HG03108 (cell line): ENCODE measurements at regions not wholly inside any gene's neighbourhood (a gene's known extent, or its start where the extent isn't known, plus 50 kb on each side); places are given as distances from the start of the nearest gene placed in this dataset.
"Not testable (repeated sequence)": the region's sequence is repeated elsewhere in the genome, so short reads cannot be mapped to it uniquely, and the experiment has no call there.

Experiments used
- ATAC-seq: cut with Tn5 transposase; IDR thresholded peaks from one replicate; pipeline ENCODE4 v1.9.1; 2021; ENCODE audit warnings: moderate library complexity; ENCODE audit not compliant: unreplicated experiment

DNA sequence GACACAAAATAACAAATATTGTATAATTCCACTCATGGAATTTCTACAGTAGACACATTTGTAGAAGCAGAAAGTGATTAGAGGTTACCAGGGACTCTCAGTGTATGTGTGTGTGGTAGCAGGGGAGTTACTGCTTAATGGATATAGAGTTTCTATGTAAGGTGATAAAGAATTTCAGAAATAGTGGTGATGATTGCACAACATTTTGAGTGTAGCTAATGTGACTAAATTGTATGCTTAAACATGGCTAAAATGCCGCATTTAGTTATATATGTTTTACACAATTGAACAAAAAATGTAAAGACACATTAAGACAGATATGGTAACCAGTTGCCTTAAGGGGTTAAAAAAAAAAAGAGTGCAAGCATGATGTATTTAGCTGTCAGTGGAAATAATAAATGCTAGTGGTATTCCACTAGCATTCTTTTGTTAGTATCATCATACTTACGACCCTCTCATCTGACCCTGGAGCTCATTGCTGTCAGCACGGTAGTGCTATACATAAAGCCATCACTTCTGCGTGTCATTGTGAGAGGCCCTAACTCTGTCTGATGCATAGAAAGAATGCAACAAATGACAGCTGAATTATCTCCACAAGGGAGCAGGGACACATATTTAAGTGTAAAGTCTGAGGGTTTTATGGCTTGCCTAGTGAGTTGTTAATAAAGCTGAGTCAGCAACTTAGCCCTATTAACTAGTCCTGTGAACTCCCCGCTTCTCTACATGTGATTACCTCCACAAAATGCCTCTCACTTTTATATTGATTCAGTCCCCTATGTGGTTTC lies 134.1 kb upstream of the RXFP2 start:
- ATAC-seq, result no peak

DNA sequence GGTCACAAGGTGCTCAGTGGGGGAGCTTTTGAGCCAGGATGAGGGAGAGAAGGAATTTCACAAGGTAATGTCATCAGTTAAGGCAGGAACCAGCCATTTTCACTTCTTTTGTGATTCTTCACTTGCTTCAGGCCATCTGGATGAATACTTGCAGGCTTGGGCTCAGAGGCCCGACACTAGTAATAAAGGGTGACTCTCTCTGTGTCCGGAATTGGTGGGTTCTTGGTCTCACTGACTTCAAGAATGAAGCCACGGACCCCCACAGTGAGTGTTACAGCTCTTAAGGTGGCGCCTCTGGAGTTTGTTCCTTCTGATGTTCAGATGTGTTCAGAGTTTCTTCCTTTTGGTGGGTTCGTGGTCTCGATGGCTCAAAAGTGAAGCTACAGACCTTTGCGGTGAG lies 131.8 kb upstream of the RXFP2 start:
- not testable (repeated sequence) for ATAC-seq

GRCh38 chr13:31608780-31609179 lies 130.5 kb upstream of the RXFP2 start:
- not testable (repeated sequence) for ATAC-seq

GRCh38 chr13:31610270-31610998 lies 128.9 kb upstream of the RXFP2 start:
- no peak for ATAC-seq

GRCh38 chr13:31611214-31611613 lies 128.1 kb upstream of the RXFP2 start:
- ATAC-seq, result no peak

DNA sequence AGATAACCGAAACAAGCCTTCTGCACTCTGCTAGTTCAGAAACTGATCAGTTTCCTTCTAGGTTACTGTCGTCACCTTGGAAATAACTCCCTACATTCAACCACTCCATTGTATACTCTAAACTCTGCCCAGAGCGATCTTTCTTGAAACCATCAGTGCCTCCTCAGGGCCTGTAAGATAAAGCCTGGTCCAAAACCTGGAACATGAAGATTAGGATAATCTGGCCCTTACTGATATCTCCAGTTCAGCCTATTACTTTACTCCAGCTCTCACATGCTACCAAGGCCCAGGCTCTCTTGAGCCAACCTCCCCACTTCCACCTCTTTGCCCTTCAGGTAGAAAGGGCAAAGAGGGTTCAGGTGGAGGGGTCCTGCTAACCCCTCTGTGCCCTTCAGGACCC lies 125.3 kb upstream of the RXFP2 start:
- ATAC-seq, result no peak

- ATAC-seq, result no peak
Observed at GRCh38 chr13:31614704-31615103, 124.6 kb upstream of the RXFP2 start.

- no peak for ATAC-seq
Observed at GRCh38 chr13:31625115-31625514, 114.2 kb upstream of the RXFP2 start.

DNA sequence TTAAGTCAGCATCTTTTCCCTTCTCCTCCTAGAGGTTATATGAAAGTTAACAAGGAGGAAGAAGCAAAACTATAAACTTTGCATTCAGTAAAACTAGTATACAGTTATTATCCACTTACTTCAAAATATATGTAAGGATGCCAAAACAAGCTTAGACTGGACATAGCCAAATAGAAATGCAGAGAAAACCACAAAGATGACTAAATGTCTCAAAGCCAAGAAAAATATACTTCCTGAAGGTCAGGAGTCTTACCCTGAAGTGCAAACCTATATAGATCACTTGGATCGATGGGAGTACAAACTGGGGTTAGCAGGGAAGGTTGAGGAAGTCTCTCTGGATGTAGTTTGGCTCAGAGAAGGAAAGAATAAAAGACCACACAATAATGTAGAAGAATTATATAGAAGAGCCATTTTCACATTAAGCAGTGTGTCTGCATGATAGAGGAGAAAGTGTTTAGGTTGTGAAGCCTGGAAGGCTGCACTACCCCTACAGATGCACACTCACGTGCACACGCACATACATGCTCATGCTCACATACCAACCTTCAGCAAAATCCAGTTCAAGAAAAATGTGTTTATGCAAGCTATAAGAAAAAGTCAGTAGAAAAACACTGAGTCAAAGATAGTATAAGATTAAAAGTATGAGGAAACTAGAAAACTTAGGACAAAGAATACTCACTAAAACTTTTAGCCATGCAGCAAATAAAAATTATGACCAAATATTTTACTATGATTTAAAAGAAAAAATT lies 112.1 kb upstream of the RXFP2 start:
- no peak for ATAC-seq

- ATAC-seq, result no peak
Observed at GRCh38 chr13:31629085-31629780, 110.1 kb upstream of the RXFP2 start.

DNA sequence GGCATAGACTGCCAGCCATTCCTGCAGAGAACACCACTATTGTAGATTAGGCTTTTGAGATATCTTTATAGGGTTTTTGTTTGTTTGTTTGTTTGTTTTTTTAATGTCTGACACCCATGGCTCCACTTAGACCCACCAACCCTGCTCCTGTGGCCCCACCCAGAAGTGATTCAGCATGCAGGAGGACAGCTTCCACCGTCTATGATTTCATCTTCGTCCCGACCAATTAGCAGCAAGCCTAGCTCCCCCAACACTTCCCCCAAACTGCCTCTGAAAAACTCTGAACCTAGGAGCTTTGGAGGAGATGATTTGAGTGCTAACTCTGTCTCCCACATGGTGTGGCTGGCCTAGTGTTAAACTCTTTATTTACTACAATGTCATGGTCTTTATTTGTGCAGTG lies 108.3 kb upstream of the RXFP2 start:
- ATAC-seq, result no peak

DNA sequence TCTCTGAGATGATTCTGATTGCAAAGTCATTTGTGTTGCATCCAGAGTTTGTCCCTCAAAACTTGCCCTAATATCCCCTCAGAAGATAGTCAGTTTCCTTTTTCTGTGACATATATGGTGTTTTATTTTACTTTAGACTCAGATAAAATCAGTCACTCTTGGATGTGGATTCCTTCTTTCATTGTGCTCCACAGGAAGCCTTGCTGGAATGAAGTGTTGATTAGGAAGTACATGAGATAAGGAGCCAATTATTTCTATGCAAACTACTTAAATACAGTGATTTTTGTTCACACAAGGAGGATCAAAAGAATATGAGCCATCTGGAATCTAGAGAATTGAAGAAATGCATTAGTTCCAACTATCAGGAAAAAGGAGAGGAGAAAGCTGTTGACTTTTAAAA lies 107.6 kb upstream of the RXFP2 start:
- ATAC-seq, result no peak

DNA sequence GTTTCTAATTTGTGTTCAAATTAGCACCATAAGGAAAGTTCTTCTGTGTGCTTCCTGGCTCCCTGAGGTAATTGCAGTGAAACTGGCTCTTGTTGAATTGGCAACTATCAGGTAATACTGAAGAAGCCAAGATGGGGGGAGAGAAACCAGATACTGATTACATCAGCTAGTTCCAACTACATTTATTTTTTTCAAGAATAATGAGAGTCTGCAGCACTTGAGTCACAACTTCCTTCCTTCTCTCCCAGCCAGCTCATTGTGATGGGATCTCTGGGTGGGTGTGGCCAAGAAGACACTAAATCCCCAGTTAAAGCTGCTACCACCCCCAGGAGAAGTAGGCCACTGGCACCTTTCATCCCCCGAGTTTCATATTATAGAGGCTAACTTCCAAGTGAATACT lies 100.7 kb upstream of the RXFP2 start:
- no peak for ATAC-seq

GRCh38 chr13:31639443-31640163 lies 99.7 kb upstream of the RXFP2 start:
- ATAC-seq, result no peak

DNA sequence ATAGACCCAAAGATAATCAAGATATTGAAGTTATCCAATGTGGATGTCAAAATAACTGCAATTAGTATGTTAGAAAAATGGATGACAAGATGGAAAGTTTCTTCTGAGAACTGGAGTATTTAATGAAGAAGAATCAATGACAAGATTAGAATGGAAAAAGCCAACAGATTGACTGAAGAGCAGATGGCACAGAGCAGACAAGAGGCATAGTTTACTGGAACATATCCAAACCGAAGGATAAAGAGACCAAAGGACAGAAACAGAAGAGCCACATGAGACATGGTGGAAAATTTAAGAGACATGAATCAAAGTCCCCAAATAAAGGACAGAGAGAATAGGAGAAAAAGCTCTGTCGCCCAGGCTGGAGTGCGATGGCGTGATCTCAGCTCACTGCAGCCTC lies 89.6 kb upstream of the RXFP2 start:
- no peak for ATAC-seq

GRCh38 chr13:31653730-31654129 lies 85.6 kb upstream of the RXFP2 start:
- ATAC-seq, result no peak

DNA sequence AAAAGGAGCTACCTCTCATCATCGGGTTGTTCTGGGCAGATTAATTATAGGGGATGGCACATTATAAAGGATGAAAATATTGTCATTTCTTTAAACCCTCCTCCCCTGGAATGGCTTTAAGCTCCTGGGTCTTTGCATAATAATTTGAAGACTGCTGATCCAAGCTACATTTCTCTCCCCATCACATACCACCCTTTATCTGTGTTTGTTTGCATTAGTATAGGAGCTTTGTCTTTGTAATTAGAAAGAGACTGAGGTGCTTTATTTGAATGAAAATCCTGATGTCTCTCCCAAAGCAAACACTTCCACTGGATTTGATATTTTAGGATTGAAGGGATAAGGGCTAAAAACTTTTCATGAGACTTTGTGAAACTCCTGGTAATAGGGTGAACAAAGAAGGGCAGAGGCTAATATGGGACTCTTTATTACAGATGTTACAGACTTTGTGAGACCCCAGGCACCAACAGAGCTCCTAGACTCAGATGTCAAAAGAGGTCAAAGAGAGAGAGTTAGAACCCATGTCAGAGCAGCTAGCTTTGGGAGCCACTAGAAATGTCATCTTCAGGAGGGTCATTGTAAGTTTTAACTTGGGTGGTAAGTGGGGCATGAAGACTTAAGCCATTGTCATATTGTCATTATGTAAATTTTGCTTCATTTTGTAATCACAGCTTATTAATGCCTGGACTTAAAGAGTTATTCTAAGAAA lies 75.3 kb upstream of the RXFP2 start:
- no peak for ATAC-seq

DNA sequence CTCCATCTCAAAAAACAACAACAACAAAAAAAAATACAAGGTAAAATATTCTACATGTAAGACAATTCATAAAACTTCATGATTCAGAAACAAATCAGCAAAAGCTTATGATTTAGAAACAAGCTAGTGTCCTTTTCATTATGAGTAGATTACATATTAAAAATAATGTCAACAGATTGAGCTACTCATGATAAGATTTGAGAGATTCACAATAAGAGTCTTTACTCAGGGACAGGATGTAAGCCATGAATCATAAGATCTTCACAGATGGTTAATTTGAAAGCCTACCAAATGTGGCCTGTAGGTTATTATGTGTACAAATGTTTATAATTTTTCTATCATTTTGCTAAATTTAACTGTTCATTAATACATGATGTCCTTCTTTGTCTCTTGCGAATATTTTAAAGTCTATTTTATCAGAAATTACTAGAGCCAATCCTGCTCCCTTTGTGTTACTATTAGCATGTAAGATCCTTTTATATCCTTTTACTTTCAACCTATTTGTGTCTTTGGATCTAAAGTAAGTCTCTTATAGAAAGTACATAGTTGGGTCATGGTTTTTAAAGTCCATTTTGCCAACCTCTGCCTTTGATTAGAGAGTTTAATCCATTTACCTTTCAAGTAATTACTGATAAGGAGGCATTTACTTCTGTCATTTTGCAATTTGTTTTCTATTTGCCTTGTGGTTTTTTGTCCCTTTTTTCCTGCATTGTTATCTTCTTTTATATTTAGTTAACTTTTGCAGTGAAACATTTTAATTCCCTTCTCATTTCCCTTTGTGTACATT lies 68.3 kb upstream of the RXFP2 start:
- ATAC-seq, result no peak

GRCh38 chr13:31674051-31674450 lies 65.3 kb upstream of the RXFP2 start:
- no peak for ATAC-seq
